ENCODE measurements at regions not wholly inside any gene's neighbourhood (a gene's known extent, or its start where the extent isn't known, plus 50 kb on each side); places are given as distances from the start of the nearest gene placed in this dataset.
A peak's percentile ranks its signal among the peaks of the same experiment; 100 is the strongest.

- DNase-seq (ENCODE audit: low read depth), result no peak
- no peak for TF ChIP-seq CTCF (conservative IDR thresholded peaks at IDR 0.05; ENCODE audit: low read length)
Observed at GRCh38 chr3:124121379-124122312, 129.7 kb upstream of the ROPN1 start.

GRCh38 chr3:124125315-124125714, 133.4 kb upstream of the ROPN1 start:
- DNase-seq (ENCODE audit: low read depth), result no peak
- TF ChIP-seq CTCF (conservative IDR thresholded peaks at IDR 0.05; ENCODE audit: low read length), result no peak
- no peak overlapping the region for H3K4me3 ChIP-seq (ENCODE audit: low read length)

More at GRCh38 chr3:124121379-124122312, 129.7 kb upstream of the ROPN1 start:
- no peak overlapping the region for H3K4me3 ChIP-seq (ENCODE audit: low read length)

- peak; percentile 51 for DNase-seq (ENCODE audit: low read depth)
- H3K4me3 ChIP-seq (ENCODE audit: low read length), result no peak overlapping the region
- TF ChIP-seq CTCF (conservative IDR thresholded peaks at IDR 0.05; ENCODE audit: low read length), result no peak
Observed at GRCh38 chr3:124126436-124127023, 134.6 kb upstream of the ROPN1 start.

GRCh38 chr3:124131158-124131557, 139.2 kb upstream of the ROPN1 start:
- no peak overlapping the region for H3K4me3 ChIP-seq (ENCODE audit: low read length)
- no peak for DNase-seq (ENCODE audit: low read depth)
- no peak for TF ChIP-seq CTCF (conservative IDR thresholded peaks at IDR 0.05; ENCODE audit: low read length)

GRCh38 chr3:124131580-124131979, 139.7 kb upstream of the ROPN1 start:
- no peak for TF ChIP-seq CTCF (conservative IDR thresholded peaks at IDR 0.05; ENCODE audit: low read length)
- peak; percentile 35 for DNase-seq (ENCODE audit: low read depth)
- H3K4me3 ChIP-seq (ENCODE audit: low read length), result no peak overlapping the region

GRCh38 chr3:124132813-124133212, 140.9 kb upstream of the ROPN1 start:
- TF ChIP-seq CTCF (conservative IDR thresholded peaks at IDR 0.05; ENCODE audit: low read length), result no peak
- no peak overlapping the region for H3K4me3 ChIP-seq (ENCODE audit: low read length)
- DNase-seq (ENCODE audit: low read depth), result peak; percentile 55
